NT2/D1 (cell line): ENCODE measurements at regions not wholly inside any gene's neighbourhood (a gene's known extent, or its start where the extent isn't known, plus 50 kb on each side); places are given as distances from the start of the nearest gene placed in this dataset.

ENCODE experiments used
- SUZ12 ChIP-seq: IDR thresholded peaks from 2 replicates; pipeline ENCODE4 v1.6.1; 2011; ENCODE audit not compliant: insufficient read length, insufficient read depth; ENCODE audit errors: extremely low read depth
- YY1 ChIP-seq: IDR thresholded peaks from 2 replicates; pipeline ENCODE4 v1.6.1; 2011; ENCODE audit not compliant: insufficient read length, insufficient read depth
- ZNF274 ChIP-seq: IDR thresholded peaks from 2 replicates; pipeline ENCODE4 v1.6.1; 2011; ENCODE audit warnings: mild to moderate bottlenecking, low read depth, low read length

DNA sequence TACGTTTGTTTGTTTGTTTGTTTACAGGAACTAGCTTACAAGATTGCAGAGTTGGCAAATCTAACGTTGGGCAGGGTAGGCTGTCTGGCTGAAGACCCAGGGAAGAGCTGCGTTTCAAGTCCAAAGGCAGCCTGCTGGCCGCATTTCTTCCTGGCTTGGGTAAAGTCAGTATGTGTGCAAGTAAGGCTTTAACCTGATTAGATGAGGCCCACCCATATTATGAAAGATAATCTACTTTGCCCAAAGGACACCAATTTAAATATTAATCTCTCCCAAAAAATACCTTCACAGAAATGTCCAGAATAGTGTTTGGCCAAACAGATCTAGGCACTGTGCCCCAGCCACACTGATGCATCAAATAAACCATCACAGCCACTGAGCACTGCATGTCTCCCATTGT is 228.9 kb upstream of the HABP2 start:
- TF ChIP-seq YY1: no peak
- TF ChIP-seq ZNF274: no peak
- no peak for TF ChIP-seq SUZ12
